ENCODE measurements at regions not wholly inside any gene's neighbourhood (a gene's known extent, or its start where the extent isn't known, plus 50 kb on each side); places are given as distances from the start of the nearest gene placed in this dataset.

- POLR2A ChIA-PET = no interaction called here
- DNase-seq (ENCODE audit: low read depth, low spot score) = no peak
- H3K27me3 ChIP-seq (ENCODE audit: control insufficient read depth, insufficient read depth, low read length) = no peaks in the 10 kb centered on the region
- no peak overlapping the region for H3K4me3 ChIP-seq (ENCODE audit: low read depth, low read length)
- H3K9me3 ChIP-seq (ENCODE audit: control insufficient read depth, insufficient read depth, low read length) = peaks cover 30% of the 10 kb centered on the region
- no peak overlapping the region for H3K27ac ChIP-seq (ENCODE audit: low read depth, low read length)
- no peak for TF ChIP-seq CTCF (IDR thresholded peaks at IDR 0.05; ENCODE audit: low read depth, low read length)
- CTCF ChIA-PET = no interaction called here
These were observed 65.2 kb upstream of the MYCN start for GRCh38 chr2:15874854-15875804.

DNA sequence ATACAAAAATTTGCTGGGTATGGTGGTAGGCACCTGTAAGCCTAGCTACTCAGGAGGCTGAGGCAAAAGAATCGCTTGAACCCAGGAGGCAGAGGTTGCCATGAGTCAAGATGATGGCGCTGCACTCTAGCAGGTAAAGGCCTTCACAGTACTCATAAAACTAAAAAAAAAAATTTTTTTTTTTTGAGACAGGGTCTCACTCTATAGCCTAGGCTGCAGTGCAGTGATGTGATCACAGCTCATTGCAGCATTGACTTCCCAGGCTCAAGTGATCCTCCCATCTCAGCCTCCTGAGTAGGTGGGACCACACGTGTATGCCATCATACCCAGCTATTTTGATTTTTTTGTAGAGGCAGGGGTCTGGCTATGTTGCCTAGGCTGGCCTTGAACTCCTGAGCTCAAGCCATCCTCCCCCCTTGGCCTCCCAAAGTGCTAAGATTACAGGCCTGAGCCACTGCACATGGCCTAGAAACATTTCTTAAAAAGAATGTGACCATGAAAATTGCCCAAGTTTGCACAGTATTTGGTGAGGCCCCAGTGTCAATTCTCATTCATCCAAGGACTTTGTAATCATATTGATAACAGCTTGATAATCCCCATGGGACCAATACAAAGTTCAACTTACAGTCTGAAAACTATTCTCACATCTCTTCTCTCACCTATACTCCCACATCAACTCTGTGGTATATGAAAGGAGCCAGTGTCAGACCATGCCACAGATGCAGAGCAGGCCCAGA, 64.2 kb upstream of the MYCN start:
- ChIA-PET CTCF (no interaction called here), POLR2A (no interaction called here)
- no peak overlapping the region for H3K27ac ChIP-seq (ENCODE audit: low read depth, low read length)
- no peak for TF ChIP-seq CTCF (IDR thresholded peaks at IDR 0.05; ENCODE audit: low read depth, low read length)
- H3K9me3 ChIP-seq (ENCODE audit: control insufficient read depth, insufficient read depth, low read length) = peaks cover 29% of the 10 kb centered on the region
- no peak overlapping the region for H3K4me3 ChIP-seq (ENCODE audit: low read depth, low read length)
- H3K27me3 ChIP-seq (ENCODE audit: control insufficient read depth, insufficient read depth, low read length) = no peaks in the 10 kb centered on the region
- no peak for DNase-seq (ENCODE audit: low read depth, low spot score)

DNA sequence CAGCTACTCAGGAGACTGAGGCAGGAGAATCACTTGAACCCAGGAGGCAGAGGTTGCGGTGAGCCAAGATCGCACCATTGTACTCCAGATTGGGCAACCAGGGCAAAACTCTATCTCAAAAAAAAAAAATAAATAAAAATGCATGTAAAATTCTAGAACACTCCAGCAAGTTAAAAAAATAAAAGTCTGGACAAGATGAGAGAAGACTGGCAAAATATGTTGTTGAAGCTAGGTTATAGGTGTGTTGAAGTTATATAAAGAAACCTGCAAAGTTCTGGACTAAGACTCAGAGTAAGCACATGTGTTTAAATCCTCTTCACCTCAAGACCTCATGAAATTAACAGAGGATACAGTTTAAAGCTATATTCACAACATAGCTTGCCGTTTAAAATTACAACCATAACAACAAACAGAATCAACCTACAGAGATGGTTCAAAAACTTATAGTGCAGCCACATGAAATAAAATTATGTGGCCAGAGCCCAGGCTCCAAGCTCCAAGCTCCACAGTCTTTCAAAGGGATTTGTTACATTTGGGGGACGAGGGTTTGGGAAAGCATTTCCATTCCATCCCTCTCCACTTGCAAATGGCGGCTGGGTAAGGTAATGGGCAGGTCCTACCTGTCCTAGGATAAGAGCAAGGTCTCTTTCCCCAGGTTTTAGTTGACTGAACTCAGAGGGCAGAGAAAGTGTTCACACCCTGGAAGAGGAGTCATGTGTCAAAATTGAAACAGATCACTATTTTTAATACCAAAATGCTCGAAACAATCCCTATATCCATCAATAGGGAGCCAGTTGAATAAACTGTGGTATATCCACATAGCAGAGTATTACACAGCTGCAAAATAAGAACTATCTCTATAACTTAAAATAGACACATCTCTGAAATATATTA, 59.9 kb upstream of the MYCN start:
- DNase-seq (ENCODE audit: low read depth, low spot score) = no peak
- Histone ChIP-seq H3K4me3 (ENCODE audit: low read depth, low read length) (no peak overlapping the region), H3K27me3 (ENCODE audit: control insufficient read depth, insufficient read depth, low read length) (no peaks in the 10 kb centered on the region), H3K9me3 (ENCODE audit: control insufficient read depth, insufficient read depth, low read length) (peaks cover 4% of the 10 kb centered on the region), H3K27ac (ENCODE audit: low read depth, low read length) (no peak overlapping the region)
- CTCF ChIA-PET = no interaction called here
- POLR2A ChIA-PET = no interaction called here
- TF ChIP-seq CTCF (IDR thresholded peaks at IDR 0.05; ENCODE audit: low read depth, low read length) = no peak

GRCh38 chr2:15881120-15881433, 59.3 kb upstream of the MYCN start:
- no peak overlapping the region for H3K4me3 ChIP-seq (ENCODE audit: low read depth, low read length)
- no peaks in the 10 kb centered on the region for H3K27me3 ChIP-seq (ENCODE audit: control insufficient read depth, insufficient read depth, low read length)
- no peak overlapping the region for H3K27ac ChIP-seq (ENCODE audit: low read depth, low read length)
- CTCF ChIA-PET = no interaction called here
- H3K9me3 ChIP-seq (ENCODE audit: control insufficient read depth, insufficient read depth, low read length) = peaks cover 1% of the 10 kb centered on the region; the same call in 1 of the 2 replicates
- TF ChIP-seq CTCF (IDR thresholded peaks at IDR 0.05; ENCODE audit: low read depth, low read length) = no peak
- POLR2A ChIA-PET = no interaction called here
- DNase-seq (ENCODE audit: low read depth, low spot score) = no peak

Measured in AG04450 (cell line).